ENCODE measurements at regions not wholly inside any gene's neighbourhood (a gene's known extent, or its start where the extent isn't known, plus 50 kb on each side); places are given as distances from the start of the nearest gene placed in this dataset.
"Not testable (repeated sequence)": the region's sequence is repeated elsewhere in the genome, so short reads cannot be mapped to it uniquely, and the experiment has no call there.

DNA sequence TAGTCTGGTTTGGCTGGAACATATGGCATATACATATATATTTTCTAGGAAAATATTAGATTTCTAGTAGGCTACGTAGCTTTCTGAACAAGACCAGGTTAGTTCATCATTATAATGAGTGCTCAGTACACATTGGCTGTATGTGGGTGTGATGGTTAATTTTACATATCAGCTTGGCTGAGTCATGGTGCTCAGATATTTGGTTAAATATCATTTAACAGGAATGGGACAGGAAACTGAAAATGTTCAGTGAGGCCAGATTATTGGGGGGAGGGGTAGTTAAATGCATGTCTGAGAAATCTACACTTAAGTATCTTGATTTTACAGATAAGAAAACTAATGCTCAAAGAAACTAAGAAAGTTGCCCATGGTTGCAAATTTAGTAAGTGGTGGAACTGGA lies 160.1 kb downstream of the RBMX2 start:
- no peak for DNase-seq
- Mint-ChIP-seq H3K4me3 (no peak overlapping the region), H3K27me3 (peaks cover 4% of the 10 kb centered on the region), H3K9me3 (no peaks in the 10 kb centered on the region), H3K27ac (no peak overlapping the region), H3K4me1 (no peaks in the 10 kb centered on the region), H3K36me3 (ENCODE audit: low read depth) (no peaks in the 10 kb centered on the region)
- ChIA-PET POLR2A (no interaction called here), CTCF (no interaction called here)

DNA sequence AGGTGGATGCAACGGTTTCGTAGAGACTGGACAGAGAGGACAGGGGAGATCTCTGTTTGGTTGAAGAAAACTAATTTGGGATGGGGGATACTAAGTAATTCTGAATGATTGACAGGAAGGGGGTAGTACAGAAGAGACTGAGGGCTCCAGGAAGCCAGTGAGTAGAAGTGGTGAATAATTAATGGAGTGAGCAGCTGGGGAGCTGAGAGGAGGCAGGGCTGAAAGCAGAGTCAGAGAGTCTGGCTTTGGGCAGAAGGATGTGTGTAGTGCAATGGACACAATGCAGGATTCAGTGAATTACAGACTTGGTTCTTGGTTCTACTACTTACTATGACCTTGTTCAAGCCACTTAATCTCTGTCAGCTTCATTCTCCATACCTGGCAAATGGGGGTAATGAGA lies 161.7 kb downstream of the RBMX2 start:
- H3K9me3 Mint-ChIP-seq, result no peaks in the 10 kb centered on the region
- ChIA-PET CTCF (no interaction called here), POLR2A (no interaction called here)
- no peak overlapping the region for H3K27ac Mint-ChIP-seq
- no peak for DNase-seq
- H3K4me3 Mint-ChIP-seq, result no peak overlapping the region
- peaks cover 3% of the 10 kb centered on the region for H3K27me3 Mint-ChIP-seq
- H3K36me3 Mint-ChIP-seq (ENCODE audit: low read depth), result no peaks in the 10 kb centered on the region
- H3K4me1 Mint-ChIP-seq, result no peaks in the 10 kb centered on the region

GRCh38 chrX:130566028-130566683 lies 164.4 kb downstream of the RBMX2 start:
- H3K27me3 Mint-ChIP-seq, result peaks cover 3% of the 10 kb centered on the region
- CTCF ChIA-PET, result no interaction called here
- DNase-seq, result no peak
- H3K4me1 Mint-ChIP-seq, result no peaks in the 10 kb centered on the region
- H3K36me3 Mint-ChIP-seq (ENCODE audit: low read depth), result no peaks in the 10 kb centered on the region
- POLR2A ChIA-PET, result no interaction called here
- no peak overlapping the region for H3K27ac Mint-ChIP-seq
- no peak overlapping the region for H3K4me3 Mint-ChIP-seq
- no peaks in the 10 kb centered on the region for H3K9me3 Mint-ChIP-seq

DNA sequence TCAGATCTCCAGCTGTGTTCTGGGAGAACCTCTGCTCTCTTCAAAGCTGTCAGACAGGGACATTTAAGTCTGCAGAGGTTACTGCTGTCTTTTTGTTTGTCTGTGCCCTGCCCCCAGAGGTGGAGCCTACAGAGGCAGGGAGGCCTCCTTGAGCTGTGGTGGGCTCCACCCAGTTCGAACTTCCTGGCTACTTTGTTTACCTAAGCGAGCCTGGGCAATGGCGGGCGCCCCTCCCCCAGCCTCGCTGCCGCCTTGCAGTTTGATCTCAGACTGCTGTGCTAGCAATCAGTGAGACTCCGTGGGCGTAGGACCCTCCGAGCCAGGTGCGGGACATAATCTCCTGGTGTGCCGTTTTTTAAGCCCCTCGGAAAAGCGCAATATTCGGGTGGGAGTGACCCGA lies 171.2 kb downstream of the RBMX2 start:
- DNase-seq; POLR2A ChIA-PET; H3K4me1 Mint-ChIP-seq; CTCF ChIA-PET; H3K27ac Mint-ChIP-seq; H3K4me3 Mint-ChIP-seq; H3K27me3 Mint-ChIP-seq; H3K9me3 Mint-ChIP-seq; H3K36me3 Mint-ChIP-seq (ENCODE audit: low read depth): not testable (repeated sequence)

Data from activated CD4-positive, alpha-beta T cell treated with anti-CD3 and anti-CD28 coated beads, Interleukin-2, amount 10 ng/mL, durations not matched to agents 7 days and 5 days (primary cell).